WTC11 (cell line): ENCODE measurements at regions not wholly inside any gene's neighbourhood (a gene's known extent, or its start where the extent isn't known, plus 50 kb on each side); places are given as distances from the start of the nearest gene placed in this dataset.

Experiments used
- ATAC-seq: fragments of 200-7000 bp; cut with Tn5 transposase; 2 replicates; pipeline ENCODE4 v1.10.0; 2021; ENCODE audit warnings: mild to moderate bottlenecking, moderate library complexity
- CTCF ChIA-PET: fragments of 300-600 bp; sonication (Branson Sonifier 250); formaldehyde crosslinking; loops from one replicate; lab custom pipeline; 2021; ENCODE audit warnings: antibody characterized with exemption; lab: Charles Lee
- POLR2A ChIA-PET: fragments of 350-600 bp; sonication (Branson Sonifier 250); formaldehyde crosslinking; loops from one replicate; lab custom pipeline; 2021; ENCODE audit warnings: antibody characterized with exemption; lab: Charles Lee
- DNase-seq: peaks from one replicate; pipeline ENCODE4 v3.0.0; 2021; ENCODE audit warnings: low spot score
- H3K27ac Mint-ChIP-seq: 2 replicates; pipeline ENCODE4 v1.8.0; 2021; ENCODE audit warnings: mixed read lengths
- H3K27me3 Mint-ChIP-seq: 2 replicates; pipeline ENCODE4 v1.8.0; 2021; ENCODE audit warnings: low read depth, mild to moderate bottlenecking, moderate library complexity, mixed read lengths
- H3K36me3 Mint-ChIP-seq: 2 replicates; pipeline ENCODE4 v1.8.0; 2021; ENCODE audit warnings: mixed read lengths
- H3K4me1 Mint-ChIP-seq: 2 replicates; pipeline ENCODE4 v1.8.0; 2022; ENCODE audit warnings: mixed read lengths
- H3K4me3 Mint-ChIP-seq: 2 replicates; pipeline ENCODE4 v1.8.0; 2021; ENCODE audit warnings: mild to moderate bottlenecking, moderate library complexity, mixed read lengths
- H3K9me3 Mint-ChIP-seq: 2 replicates; pipeline ENCODE4 v1.8.0; 2021; ENCODE audit warnings: mixed read lengths
- ATF3 ChIP-seq: sonication (generic); formaldehyde crosslinking; conservative IDR thresholded peaks from 2 replicates; pipeline ENCODE4 v1.8.1; 2022; ENCODE audit warnings: mild to moderate bottlenecking, missing genetic modification reagents
- ATF6 ChIP-seq: sonication (generic); formaldehyde crosslinking; IDR thresholded peaks from 2 replicates; pipeline ENCODE4 v1.8.1; 2023; ENCODE audit warnings: mild to moderate bottlenecking, missing genetic modification reagents
- CBFB ChIP-seq: sonication (generic); formaldehyde crosslinking; IDR thresholded peaks from 2 replicates; pipeline ENCODE4 v1.8.1; 2022; ENCODE audit warnings: mild to moderate bottlenecking, low read depth, missing genetic modification reagents
- CDX4 ChIP-seq: fragments of 250-450 bp; sonication (Bioruptor Pico); IDR thresholded peaks from 2 replicates; pipeline ENCODE4 v1.9.0; 2021; ENCODE audit warnings: moderate library complexity, mild to moderate bottlenecking, inconsistent platforms, borderline replicate concordance
- CTCF ChIP-seq: fragments of 200-600 bp; IDR thresholded peaks from 2 replicates; pipeline ENCODE4 v1.8.0; 2022; ENCODE audit warnings: antibody characterized with exemption
- ELF4 ChIP-seq: sonication (generic); formaldehyde crosslinking; IDR thresholded peaks from 2 replicates; pipeline ENCODE4 v1.8.1; 2022; ENCODE audit warnings: low read depth, mild to moderate bottlenecking, moderate library complexity, missing genetic modification reagents
- EMX1 ChIP-seq: fragments of 250-450 bp; sonication (Bioruptor Pico); IDR thresholded peaks from 2 replicates; pipeline ENCODE4 v1.8.0; 2021; ENCODE audit warnings: mild to moderate bottlenecking
- FOXJ3 ChIP-seq: sonication (generic); formaldehyde crosslinking; IDR thresholded peaks from 2 replicates; pipeline ENCODE4 v1.9.0; 2021; ENCODE audit warnings: missing genetic modification reagents, mild to moderate bottlenecking, borderline replicate concordance
- FOXK1 ChIP-seq: sonication (generic); formaldehyde crosslinking; IDR thresholded peaks from 2 replicates; pipeline ENCODE4 v1.8.0; 2022; ENCODE audit warnings: mild to moderate bottlenecking, moderate library complexity, missing genetic modification reagents
- FOXP4 ChIP-seq: sonication (generic); formaldehyde crosslinking; IDR thresholded peaks from 2 replicates; pipeline ENCODE4 v1.8.0; 2022; ENCODE audit warnings: mild to moderate bottlenecking, missing genetic modification reagents
- IRF1 ChIP-seq: sonication (generic); formaldehyde crosslinking; IDR thresholded peaks from 2 replicates; pipeline ENCODE4 v1.8.0; 2023; ENCODE audit warnings: missing genetic modification reagents
- NFE2L1 ChIP-seq: sonication (generic); formaldehyde crosslinking; IDR thresholded peaks from 2 replicates; pipeline ENCODE4 v1.8.1; 2023; ENCODE audit warnings: missing genetic modification reagents
- STAT6 ChIP-seq: sonication (generic); formaldehyde crosslinking; conservative IDR thresholded peaks from 2 replicates; pipeline ENCODE4 v1.8.1; 2023; ENCODE audit warnings: mild to moderate bottlenecking, low read depth, missing genetic modification reagents, moderate library complexity
- TCF7 ChIP-seq: sonication (generic); formaldehyde crosslinking; IDR thresholded peaks from 2 replicates; pipeline ENCODE4 v1.8.0; 2022; ENCODE audit warnings: mild to moderate bottlenecking, low read depth, missing genetic modification reagents, moderate library complexity
- ZBTB43 ChIP-seq: sonication (generic); formaldehyde crosslinking; IDR thresholded peaks from 2 replicates; pipeline ENCODE4 v1.8.1; 2023; ENCODE audit warnings: mild to moderate bottlenecking, missing genetic modification reagents
- ZNF425 ChIP-seq: fragments of 250-450 bp; sonication (Bioruptor Pico); conservative IDR thresholded peaks from 2 replicates; pipeline ENCODE4 v1.9.0; 2021; ENCODE audit warnings: mild to moderate bottlenecking

- H3K9me3 Mint-ChIP-seq: peaks cover 59% of the 10 kb centered on the region
- TF ChIP-seq ATF6: no peak
- TF ChIP-seq NFE2L1 (CRISPR knock-in tag): no peak
- TF ChIP-seq IRF1 (CRISPR knock-in tag): no peak
- TF ChIP-seq CTCF: no peak
- TF ChIP-seq ELF4: no peak
- no peak for TF ChIP-seq TCF7 (CRISPR knock-in tag)
- TF ChIP-seq ZNF425 (CRISPR knock-in tag): no peak
- TF ChIP-seq EMX1 (CRISPR knock-in tag): no peak
- no peak for TF ChIP-seq FOXJ3 (CRISPR knock-in tag)
- TF ChIP-seq CDX4 (CRISPR knock-in tag): no peak
- no peak for TF ChIP-seq STAT6
- no peak for TF ChIP-seq FOXP4 (CRISPR knock-in tag)
- no peak for TF ChIP-seq ZBTB43
- TF ChIP-seq ATF3 (CRISPR knock-in tag): no peak
- no peak for TF ChIP-seq CBFB (CRISPR knock-in tag)
- TF ChIP-seq FOXK1: no peak
- DNase-seq (no peak), ATAC-seq (no peak)
- peaks cover 30% of the 10 kb centered on the region for H3K36me3 Mint-ChIP-seq
- CTCF ChIA-PET: no interaction called here
- H3K27ac Mint-ChIP-seq: no peak overlapping the region
- POLR2A ChIA-PET: no interaction called here
- no peak overlapping the region for H3K4me3 Mint-ChIP-seq
- peaks cover 16% of the 10 kb centered on the region for H3K4me1 Mint-ChIP-seq
- no peaks in the 10 kb centered on the region; the same call in 1 of the 2 replicates for H3K27me3 Mint-ChIP-seq
Measured at GRCh38 chr4:54418468-54418867, 189.4 kb downstream of the PDGFRA start.
